GM19238 (cell line): ENCODE measurements at regions not wholly inside any gene's neighbourhood (a gene's known extent, or its start where the extent isn't known, plus 50 kb on each side); places are given as distances from the start of the nearest gene placed in this dataset.

ENCODE experiments used
- DNase-seq: peaks from one replicate; pipeline ENCODE4 v3.0.0; 2011; ENCODE audit warnings: low spot score; ENCODE audit not compliant: insufficient read length

- no peak for DNase-seq
These were observed 53.8 kb upstream of the PAPPA start for GRCh38 chr9:116099821-116100220.

- no peak for DNase-seq
These were observed 52.9 kb upstream of the PAPPA start for GRCh38 chr9:116100711-116101121.

DNA sequence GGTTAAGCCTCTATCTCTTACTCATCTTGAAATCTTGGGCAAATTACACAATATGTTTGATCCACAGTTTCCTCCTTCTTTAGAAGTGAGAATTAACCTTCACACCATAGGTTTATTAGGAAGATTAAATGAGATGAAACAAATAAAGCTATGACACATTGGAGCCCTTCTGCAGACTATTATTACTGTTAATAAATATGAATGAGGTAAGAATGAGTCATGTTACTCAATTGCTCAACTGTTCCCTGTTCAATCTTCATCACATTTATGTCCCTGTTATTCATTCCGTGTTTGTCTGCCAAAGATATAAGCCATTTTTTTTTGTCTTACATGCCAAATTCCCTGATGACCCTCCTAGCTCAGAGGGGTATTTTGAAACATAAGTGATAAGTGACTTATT lies 52.1 kb upstream of the PAPPA start:
- no peak for DNase-seq

DNA sequence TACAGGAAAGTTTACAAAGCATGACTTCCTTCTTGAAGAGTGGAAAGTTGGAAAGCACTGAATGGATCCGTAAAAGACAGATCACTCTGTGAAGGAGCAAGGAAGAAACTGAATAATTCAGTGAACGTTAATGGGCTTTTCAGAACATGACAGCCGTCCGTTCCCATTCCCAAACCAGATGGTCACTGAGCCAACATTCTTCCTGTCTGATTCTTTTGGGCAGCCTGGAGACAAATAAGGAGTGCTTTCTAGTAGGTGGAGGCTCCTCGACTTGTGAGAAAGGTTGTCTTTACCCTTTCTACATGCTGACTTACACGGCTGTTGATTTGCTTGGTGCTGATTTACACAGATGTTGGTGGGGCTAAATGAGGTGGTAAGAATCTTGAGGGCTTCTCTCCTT lies 51.0 kb upstream of the PAPPA start:
- DNase-seq = no peak
